NCI-H187 treated with DMSO at 0.1 percent for 48 hours (cell line): ENCODE measurements at regions not wholly inside any gene's neighbourhood (a gene's known extent, or its start where the extent isn't known, plus 50 kb on each side); places are given as distances from the start of the nearest gene placed in this dataset.

ENCODE experiments used
- DNase-seq: peaks from one replicate; lab custom pipeline; 2025; lab: John Stamatoyannopoulos, UW

- no peak for DNase-seq
Observed at GRCh38 chr1:55712148-55712547, 497.0 kb upstream of the USP24 start.

GRCh38 chr1:55708781-55709180 lies 493.6 kb upstream of the USP24 start:
- DNase-seq, result no peak

- no peak for DNase-seq
Observed at GRCh38 chr1:55707846-55708245, 492.7 kb upstream of the USP24 start.

- no peak for DNase-seq
Observed at GRCh38 chr1:55707196-55707595, 492.0 kb upstream of the USP24 start.

- no peak for DNase-seq
Observed at GRCh38 chr1:55706397-55706796, 491.2 kb upstream of the USP24 start.

GRCh38 chr1:55703726-55704363 lies 488.7 kb upstream of the USP24 start:
- no peak for DNase-seq

- no peak for DNase-seq
Observed at GRCh38 chr1:55702064-55702463, 486.9 kb upstream of the USP24 start.

- no peak for DNase-seq
Observed at GRCh38 chr1:55700359-55701130, 485.4 kb upstream of the USP24 start.

GRCh38 chr1:55699228-55699627 lies 484.1 kb upstream of the USP24 start:
- peak; percentile 59 for DNase-seq

- DNase-seq, result no peak
Observed at GRCh38 chr1:55697997-55698535, 482.9 kb upstream of the USP24 start.

- no peak for DNase-seq
Observed at GRCh38 chr1:55696891-55697290, 481.7 kb upstream of the USP24 start.

GRCh38 chr1:55696181-55696754 lies 481.1 kb upstream of the USP24 start:
- no peak for DNase-seq

GRCh38 chr1:55695552-55695951 lies 480.4 kb upstream of the USP24 start:
- no peak for DNase-seq

- no peak for DNase-seq
Observed at GRCh38 chr1:55695151-55695550, 480.0 kb upstream of the USP24 start.

- peak; percentile 71 for DNase-seq
Observed at GRCh38 chr1:55694310-55694801, 479.2 kb upstream of the USP24 start.

GRCh38 chr1:55692726-55693125 lies 477.6 kb upstream of the USP24 start:
- DNase-seq, result no peak

- no peak for DNase-seq
Observed at GRCh38 chr1:55690366-55690765, 475.2 kb upstream of the USP24 start.

- DNase-seq, result no peak
Observed at GRCh38 chr1:55689800-55690199, 474.6 kb upstream of the USP24 start.

- DNase-seq, result no peak
Observed at GRCh38 chr1:55685560-55685959, 470.4 kb upstream of the USP24 start.

- no peak for DNase-seq
Observed at GRCh38 chr1:55684131-55684650, 469.0 kb upstream of the USP24 start.

- DNase-seq, result peak; percentile 3
Observed at GRCh38 chr1:55682198-55682597, 467.0 kb upstream of the USP24 start.

- DNase-seq, result no peak
Observed at GRCh38 chr1:55679971-55680370, 464.8 kb upstream of the USP24 start.

GRCh38 chr1:55673416-55673815 lies 458.3 kb upstream of the USP24 start:
- no peak for DNase-seq
